Epithelial cell of proximal tubule (primary cell): ENCODE measurements at regions not wholly inside any gene's neighbourhood (a gene's known extent, or its start where the extent isn't known, plus 50 kb on each side); places are given as distances from the start of the nearest gene placed in this dataset.

Source experiments
- DNase-seq: peaks from one replicate; pipeline ENCODE4 v3.0.0-alpha.2; 2011; ENCODE audit warnings: low read depth
- H3K4me3 ChIP-seq: 2 replicates; pipeline ENCODE4 v1.5.1; 2011; ENCODE audit warnings: low read depth, mild to moderate bottlenecking, low read length
- TF ChIP-seq, protein P1 (sequence below): conservative IDR thresholded peaks from 2 replicates; pipeline ENCODE4 v1.5.1; 2012; ENCODE audit warnings: low read depth, mild to moderate bottlenecking, low read length

DNA sequence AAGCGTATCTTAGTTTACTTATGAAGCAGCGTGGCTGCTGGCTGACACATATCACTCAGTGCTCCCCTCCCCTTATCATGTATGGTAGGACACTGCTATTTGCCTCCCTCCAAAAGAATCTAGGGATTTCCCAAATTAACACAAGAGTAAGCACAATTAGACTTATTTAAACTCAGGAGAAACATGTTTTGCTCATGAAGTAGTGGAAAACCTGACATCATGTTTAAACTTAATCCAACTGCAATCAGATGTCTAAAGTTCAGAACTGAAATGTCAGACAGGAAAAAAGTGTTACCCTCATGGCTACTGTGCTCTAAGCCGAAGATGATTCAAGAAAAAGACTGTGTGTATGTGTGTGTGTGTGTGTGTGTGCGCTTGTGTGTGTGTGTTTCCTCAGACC, 324.1 kb upstream of the TNC start:
- peak; percentile 93 for DNase-seq
- H3K4me3 ChIP-seq, result no peak overlapping the region
- TF ChIP-seq, protein P1, sequence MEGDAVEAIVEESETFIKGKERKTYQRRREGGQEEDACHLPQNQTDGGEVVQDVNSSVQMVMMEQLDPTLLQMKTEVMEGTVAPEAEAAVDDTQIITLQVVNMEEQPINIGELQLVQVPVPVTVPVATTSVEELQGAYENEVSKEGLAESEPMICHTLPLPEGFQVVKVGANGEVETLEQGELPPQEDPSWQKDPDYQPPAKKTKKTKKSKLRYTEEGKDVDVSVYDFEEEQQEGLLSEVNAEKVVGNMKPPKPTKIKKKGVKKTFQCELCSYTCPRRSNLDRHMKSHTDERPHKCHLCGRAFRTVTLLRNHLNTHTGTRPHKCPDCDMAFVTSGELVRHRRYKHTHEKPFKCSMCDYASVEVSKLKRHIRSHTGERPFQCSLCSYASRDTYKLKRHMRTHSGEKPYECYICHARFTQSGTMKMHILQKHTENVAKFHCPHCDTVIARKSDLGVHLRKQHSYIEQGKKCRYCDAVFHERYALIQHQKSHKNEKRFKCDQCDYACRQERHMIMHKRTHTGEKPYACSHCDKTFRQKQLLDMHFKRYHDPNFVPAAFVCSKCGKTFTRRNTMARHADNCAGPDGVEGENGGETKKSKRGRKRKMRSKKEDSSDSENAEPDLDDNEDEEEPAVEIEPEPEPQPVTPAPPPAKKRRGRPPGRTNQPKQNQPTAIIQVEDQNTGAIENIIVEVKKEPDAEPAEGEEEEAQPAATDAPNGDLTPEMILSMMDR, result no peak

DNA sequence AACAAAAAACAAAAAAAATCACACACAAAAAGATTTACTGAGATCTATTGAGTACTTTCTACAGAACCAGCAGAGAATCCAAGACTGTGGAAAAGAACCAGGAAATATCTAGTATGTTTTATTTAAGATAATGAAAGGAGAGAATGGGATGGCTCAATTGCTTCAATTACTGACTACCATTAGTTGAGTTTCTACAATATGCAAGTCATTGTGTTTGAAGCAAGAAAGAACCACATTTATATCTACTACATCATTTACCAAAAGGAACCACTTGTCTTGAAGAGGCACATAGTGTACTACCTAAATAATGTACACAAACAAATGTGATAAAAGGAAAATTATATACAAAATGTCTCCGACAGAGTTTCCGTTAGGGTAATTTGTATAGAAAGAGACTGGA, 325.9 kb upstream of the TNC start:
- no peak overlapping the region for H3K4me3 ChIP-seq
- TF ChIP-seq, protein P1, result no peak
- DNase-seq, result no peak

DNA sequence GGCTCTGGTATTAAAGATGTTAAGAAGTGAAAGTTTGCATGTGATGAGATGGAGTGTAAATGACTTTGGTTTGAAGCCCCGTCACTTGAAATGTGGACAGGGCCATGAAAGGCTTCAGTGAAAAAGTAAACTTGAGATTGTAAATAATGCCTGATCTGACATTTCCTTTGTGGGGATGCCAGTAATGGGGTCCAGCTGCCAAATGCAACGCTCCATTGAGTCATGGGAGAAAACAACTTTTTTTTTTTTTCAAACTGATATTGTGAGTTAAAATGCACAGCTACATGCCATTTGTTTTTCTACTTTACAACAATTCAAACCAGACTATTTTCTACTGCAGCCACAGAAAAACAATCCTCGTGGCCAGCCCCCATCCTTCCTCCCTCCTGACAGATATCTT, 327.0 kb upstream of the TNC start:
- TF ChIP-seq, protein P1, result no peak
- no peak overlapping the region for H3K4me3 ChIP-seq
- DNase-seq, result no peak

DNA sequence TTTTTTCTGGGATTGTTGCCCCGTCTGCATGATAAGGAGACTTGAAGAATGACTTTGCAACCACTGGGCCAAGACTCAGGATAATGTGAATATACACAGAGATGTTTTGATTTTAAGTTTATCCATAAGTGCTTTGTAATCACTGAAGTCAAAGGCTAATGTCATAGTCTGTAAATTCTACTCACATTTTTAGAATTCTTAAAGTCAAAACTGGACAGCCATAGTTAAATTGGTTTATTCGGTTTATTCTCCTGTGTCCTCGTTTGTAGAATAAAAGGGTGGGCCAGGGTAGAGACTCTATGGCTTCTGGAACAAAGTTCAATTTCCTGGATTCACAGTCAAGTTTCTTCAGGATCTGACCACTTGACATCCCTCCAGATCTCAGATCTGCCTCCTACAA, 327.7 kb upstream of the TNC start:
- DNase-seq, result no peak
- TF ChIP-seq, protein P1, result no peak

DNA sequence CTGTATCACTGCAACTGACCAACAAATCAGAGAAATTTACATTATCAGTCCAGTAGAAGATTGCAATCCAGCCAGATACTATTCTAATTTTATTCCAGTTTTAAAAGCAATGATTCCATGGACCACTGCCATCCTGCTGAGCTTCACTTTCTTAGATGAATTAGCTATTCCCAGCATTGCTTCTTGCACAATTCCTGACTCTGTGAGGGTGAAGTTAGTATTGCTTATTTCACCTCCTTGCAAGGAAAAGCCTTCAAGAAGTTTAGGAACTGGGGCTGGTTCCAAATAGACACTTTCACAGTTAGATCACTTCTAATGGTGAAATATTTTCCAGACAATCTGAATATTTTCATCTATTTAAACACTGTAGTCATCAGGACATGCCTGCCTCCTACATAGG, 338.6 kb upstream of the TNC start:
- TF ChIP-seq, protein P1, result no peak
- no peak for DNase-seq
- no peak overlapping the region for H3K4me3 ChIP-seq

More for the DNA sequence above, 327.7 kb upstream of the TNC start:
- H3K4me3 ChIP-seq, result no peak overlapping the region

DNA sequence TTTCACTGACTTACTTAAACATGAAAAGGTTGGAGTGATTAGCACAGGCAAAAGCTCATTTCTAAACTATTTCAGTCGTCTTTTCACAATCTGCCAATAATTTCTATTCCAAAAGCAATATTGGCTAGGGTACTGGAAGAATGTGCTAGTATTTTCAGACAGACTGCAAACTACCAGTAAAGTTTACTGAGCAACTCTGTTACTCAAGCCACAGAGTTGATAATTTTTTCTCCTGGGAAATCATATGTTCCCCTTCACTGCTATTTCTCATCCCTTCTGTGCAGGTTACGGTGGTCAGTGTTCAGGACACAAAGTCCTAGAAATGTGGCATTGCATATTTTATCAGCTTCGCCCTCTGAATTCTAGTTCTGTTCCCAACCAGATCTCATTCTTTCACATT, 343.3 kb upstream of the TNC start:
- TF ChIP-seq, protein P1, result no peak
- H3K4me3 ChIP-seq, result no peak overlapping the region
- no peak for DNase-seq

DNA sequence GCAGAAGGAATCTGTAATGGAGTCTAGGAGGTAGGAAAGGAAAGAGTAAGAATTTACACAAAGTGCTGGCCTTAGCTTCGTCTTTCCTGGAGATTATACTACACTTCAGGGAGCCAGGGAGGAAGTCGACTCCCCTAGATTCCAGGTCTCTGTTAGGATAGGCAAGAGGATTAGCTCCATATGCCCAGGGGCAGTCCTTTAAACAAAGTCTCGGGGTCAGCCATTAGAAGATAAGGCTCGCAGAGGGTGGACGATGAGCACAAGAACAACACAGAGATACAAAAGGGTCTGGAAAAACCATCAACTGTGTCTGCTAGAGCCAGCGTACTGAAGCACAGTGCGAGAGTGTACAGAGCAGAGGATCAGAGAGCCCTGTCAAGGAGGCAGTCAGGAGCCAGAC, 344.7 kb upstream of the TNC start:
- TF ChIP-seq, protein P1, result no peak
- H3K4me3 ChIP-seq, result no peak overlapping the region
- no peak for DNase-seq
